Myocyte (in vitro differentiated cells): ENCODE measurements at regions not wholly inside any gene's neighbourhood (a gene's known extent, or its start where the extent isn't known, plus 50 kb on each side); places are given as distances from the start of the nearest gene placed in this dataset. TPM values are rescaled to one million over a fixed set of nuclear protein-coding genes. Genes with fewer than 3 reads are reported as not detected.
"Not testable (repeated sequence)": the region's sequence is repeated elsewhere in the genome, so short reads cannot be mapped to it uniquely, and the experiment has no call there.

Source experiments
- DNase-seq: peaks from one replicate; pipeline ENCODE4 v3.0.0-alpha.2; 2012; ENCODE audit warnings: low read depth
- microRNA counts: library from miRNA; unstranded; fragments of <30 nt; microRNA quantifications from one replicate; lab custom pipeline; 2016
- microRNA-seq: library from miRNA; unstranded; fragments of <30 nt; microRNA quantifications from one replicate; pipeline ENCODE4, GENCODE V29; 2016

- DNase-seq = no peak
Measured at GRCh38 chr5:154559398-154560276, 81.6 kb upstream of the HAND1 start.

- no peak for DNase-seq
Measured at GRCh38 chr5:154557548-154557947, 79.5 kb upstream of the HAND1 start.

- no peak for DNase-seq
Measured at GRCh38 chr5:154547551-154547950, 69.5 kb upstream of the HAND1 start.

GRCh38 chr5:154546719-154547118, 68.7 kb upstream of the HAND1 start:
- no peak for DNase-seq

GRCh38 chr5:154544646-154545045, 66.6 kb upstream of the HAND1 start:
- DNase-seq = no peak

- peak; percentile 49 for DNase-seq
Measured at GRCh38 chr5:154543380-154543779, 65.4 kb upstream of the HAND1 start.

GRCh38 chr5:154542581-154542980, 64.6 kb upstream of the HAND1 start:
- DNase-seq = no peak

- DNase-seq = no peak
Measured at GRCh38 chr5:154542000-154542399, 64.0 kb upstream of the HAND1 start.

GRCh38 chr5:154541553-154541952, 63.5 kb upstream of the HAND1 start:
- DNase-seq = no peak

GRCh38 chr5:154540600-154540999, 62.6 kb upstream of the HAND1 start:
- DNase-seq = no peak

- DNase-seq = no peak
Measured at GRCh38 chr5:154538492-154538891, 60.5 kb upstream of the HAND1 start.

- not testable (repeated sequence) for DNase-seq
Measured at GRCh38 chr5:154536439-154536838, 58.4 kb upstream of the HAND1 start.

- DNase-seq = no peak
Measured at GRCh38 chr5:154535535-154535934, 57.5 kb upstream of the HAND1 start.

- DNase-seq = no peak
Measured at GRCh38 chr5:154534457-154535050, 56.5 kb upstream of the HAND1 start.

- DNase-seq = no peak
Measured at GRCh38 chr5:154529282-154529681, 51.3 kb upstream of the HAND1 start.

GRCh38 chr5:154528005-154528594, 50.1 kb upstream of the HAND1 start:
- DNase-seq = no peak

MicroRNAs in the stretch of these regions (microRNA counts, 767-probe panel; counts per million panel counts)
- microRNA hsa-miR-1303 (lab: Ali Mortazavi, UCI) (not detected), microRNA hsa-miR-3141 (lab: Ali Mortazavi, UCI) (not detected)

Small RNA genes in the stretch of these regions (microRNA-seq; reads per million reads assigned to microRNA genes)
- gene MIR1303 (not detected), gene MIR3141 (not detected)
